ENCODE measurements at regions not wholly inside any gene's neighbourhood (a gene's known extent, or its start where the extent isn't known, plus 50 kb on each side); places are given as distances from the start of the nearest gene placed in this dataset.

- no peak for DNase-seq (ENCODE audit: extremely low spot score, unreplicated experiment)
- no peak overlapping the region for H3K4me3 Mint-ChIP-seq
- TF ChIP-seq, protein P1, sequence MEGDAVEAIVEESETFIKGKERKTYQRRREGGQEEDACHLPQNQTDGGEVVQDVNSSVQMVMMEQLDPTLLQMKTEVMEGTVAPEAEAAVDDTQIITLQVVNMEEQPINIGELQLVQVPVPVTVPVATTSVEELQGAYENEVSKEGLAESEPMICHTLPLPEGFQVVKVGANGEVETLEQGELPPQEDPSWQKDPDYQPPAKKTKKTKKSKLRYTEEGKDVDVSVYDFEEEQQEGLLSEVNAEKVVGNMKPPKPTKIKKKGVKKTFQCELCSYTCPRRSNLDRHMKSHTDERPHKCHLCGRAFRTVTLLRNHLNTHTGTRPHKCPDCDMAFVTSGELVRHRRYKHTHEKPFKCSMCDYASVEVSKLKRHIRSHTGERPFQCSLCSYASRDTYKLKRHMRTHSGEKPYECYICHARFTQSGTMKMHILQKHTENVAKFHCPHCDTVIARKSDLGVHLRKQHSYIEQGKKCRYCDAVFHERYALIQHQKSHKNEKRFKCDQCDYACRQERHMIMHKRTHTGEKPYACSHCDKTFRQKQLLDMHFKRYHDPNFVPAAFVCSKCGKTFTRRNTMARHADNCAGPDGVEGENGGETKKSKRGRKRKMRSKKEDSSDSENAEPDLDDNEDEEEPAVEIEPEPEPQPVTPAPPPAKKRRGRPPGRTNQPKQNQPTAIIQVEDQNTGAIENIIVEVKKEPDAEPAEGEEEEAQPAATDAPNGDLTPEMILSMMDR (conservative IDR thresholded peaks at IDR 0.05): no peak
- H3K27me3 Mint-ChIP-seq: peaks cover 56% of the 10 kb centered on the region
- H3K27ac Mint-ChIP-seq: no peak overlapping the region
- H3K9me3 Mint-ChIP-seq: no peaks in the 10 kb centered on the region
- H3K36me3 Mint-ChIP-seq: no peaks in the 10 kb centered on the region
- peaks cover 8% of the 10 kb centered on the region for H3K4me1 Mint-ChIP-seq (ENCODE audit: unreplicated experiment)
Measured at GRCh38 chr6:84525907-84526306, 238.5 kb downstream of the TBX18 start.

DNA sequence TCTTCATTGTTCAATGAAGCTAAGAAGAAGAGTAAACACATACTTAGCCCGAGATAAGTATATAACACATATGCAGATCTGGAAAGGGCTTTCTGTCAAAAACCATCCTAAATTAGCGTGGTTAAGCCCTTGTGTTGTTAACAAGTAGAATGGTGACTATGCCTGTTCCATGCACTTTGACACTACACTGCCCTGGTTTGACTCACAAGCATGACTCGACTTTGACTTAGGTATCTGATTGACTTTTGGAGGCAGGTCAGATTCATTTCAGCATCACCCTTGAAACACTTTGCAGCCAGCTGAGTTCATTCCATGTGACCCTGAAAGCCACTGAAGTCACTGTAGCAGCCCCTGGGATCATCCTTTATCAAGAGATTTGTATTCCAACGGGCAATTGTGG, 239.8 kb downstream of the TBX18 start:
- H3K4me1 Mint-ChIP-seq (ENCODE audit: unreplicated experiment): peaks cover 8% of the 10 kb centered on the region
- no peak for DNase-seq (ENCODE audit: extremely low spot score, unreplicated experiment)
- H3K27ac Mint-ChIP-seq: no peak overlapping the region
- TF ChIP-seq, protein P1 (conservative IDR thresholded peaks at IDR 0.05): no peak
- peaks cover 56% of the 10 kb centered on the region for H3K27me3 Mint-ChIP-seq
- H3K4me3 Mint-ChIP-seq: no peak overlapping the region
- H3K36me3 Mint-ChIP-seq: no peaks in the 10 kb centered on the region
- H3K9me3 Mint-ChIP-seq: no peaks in the 10 kb centered on the region

DNA sequence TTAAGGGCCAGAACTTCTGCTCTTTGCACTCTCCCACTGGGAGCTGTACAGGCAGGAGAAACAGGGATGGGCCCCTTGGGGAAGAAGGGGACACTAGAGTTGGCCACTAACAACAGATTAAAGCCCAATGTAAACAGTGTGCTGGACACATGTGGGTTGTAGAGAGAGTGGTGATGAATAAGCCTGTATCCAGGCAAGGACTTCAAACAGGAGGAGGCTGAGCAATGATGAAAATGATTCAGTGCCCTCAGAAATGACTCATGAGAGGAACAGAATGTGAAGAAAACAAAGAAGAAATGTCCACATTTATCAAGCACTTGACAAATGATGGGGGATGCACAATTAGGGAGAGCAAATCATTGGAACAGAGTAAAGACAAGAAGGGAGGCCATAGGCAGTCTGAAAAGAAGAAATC, 242.3 kb downstream of the TBX18 start:
- Mint-ChIP-seq H3K4me1 (ENCODE audit: unreplicated experiment) (peaks cover 8% of the 10 kb centered on the region), H3K27me3 (peaks cover 46% of the 10 kb centered on the region), H3K27ac (no peak overlapping the region), H3K36me3 (no peaks in the 10 kb centered on the region), H3K4me3 (no peak overlapping the region), H3K9me3 (no peaks in the 10 kb centered on the region)
- no peak for DNase-seq (ENCODE audit: extremely low spot score, unreplicated experiment)
- TF ChIP-seq, protein P1 (conservative IDR thresholded peaks at IDR 0.05): no peak

DNA sequence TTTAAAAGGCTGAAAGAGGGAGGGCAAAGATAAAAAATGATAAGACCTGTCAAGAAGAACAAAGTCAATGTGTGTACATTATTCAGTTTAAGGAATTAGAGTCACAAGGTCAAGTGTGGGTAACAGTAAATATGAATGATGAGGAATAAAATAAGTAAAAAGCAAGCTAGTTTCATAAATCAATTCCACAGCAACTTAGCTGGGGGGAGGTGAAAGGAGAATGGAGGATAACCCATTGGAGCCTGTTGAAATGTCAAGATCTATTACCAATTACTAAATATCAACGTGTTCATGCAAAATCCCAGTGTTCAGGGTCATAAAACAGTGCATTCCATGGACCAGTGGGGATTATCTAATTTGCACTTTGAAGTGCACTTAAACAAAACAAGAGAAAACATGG, 242.9 kb downstream of the TBX18 start:
- Mint-ChIP-seq H3K4me1 (ENCODE audit: unreplicated experiment) (peaks cover 8% of the 10 kb centered on the region), H3K36me3 (no peaks in the 10 kb centered on the region), H3K27me3 (peaks cover 47% of the 10 kb centered on the region), H3K4me3 (no peak overlapping the region), H3K27ac (no peak overlapping the region), H3K9me3 (no peaks in the 10 kb centered on the region)
- TF ChIP-seq, protein P1 (conservative IDR thresholded peaks at IDR 0.05): no peak
- DNase-seq (ENCODE audit: extremely low spot score, unreplicated experiment): no peak

- Mint-ChIP-seq H3K36me3 (no peaks in the 10 kb centered on the region), H3K4me1 (ENCODE audit: unreplicated experiment) (peaks cover 8% of the 10 kb centered on the region), H3K27me3 (peaks cover 37% of the 10 kb centered on the region), H3K27ac (no peak overlapping the region), H3K4me3 (no peak overlapping the region), H3K9me3 (no peaks in the 10 kb centered on the region)
- TF ChIP-seq, protein P1 (conservative IDR thresholded peaks at IDR 0.05): no peak
- no peak for DNase-seq (ENCODE audit: extremely low spot score, unreplicated experiment)
Measured at GRCh38 chr6:84517741-84518530, 246.5 kb downstream of the TBX18 start.

Measured in type B pancreatic cell (in vitro differentiated cells).